ENCODE measurements at regions not wholly inside any gene's neighbourhood (a gene's known extent, or its start where the extent isn't known, plus 50 kb on each side); places are given as distances from the start of the nearest gene placed in this dataset.

GRCh38 chr20:54914995-54915394 lies 439.6 kb downstream of the DOK5 start:
- Histone ChIP-seq H3K79me2 (ENCODE audit: insufficient read depth, low read length) (no peaks in the 10 kb centered on the region), H3K4ac (ENCODE audit: low read depth, low read length) (no peak overlapping the region), H3K4me1 (ENCODE audit: insufficient read depth, low read length) (no peaks in the 10 kb centered on the region), H2AK5ac (ENCODE audit: insufficient read length, low read length) (no peak overlapping the region), H4K5ac (ENCODE audit: insufficient read length, low read depth, low read length) (no peak overlapping the region), H3K4me2 (ENCODE audit: insufficient read depth, insufficient read length, low read length) (no peak overlapping the region), H3K9ac (ENCODE audit: extremely low read depth, insufficient read length, low read length) (no peak overlapping the region), H2BK12ac (ENCODE audit: insufficient read length, low read depth, low read length) (no peak overlapping the region), H3T11ph (ENCODE audit: low read length) (no peak overlapping the region), H3K9me3 (ENCODE audit: control insufficient read depth, low read depth, low read length) (no peaks in the 10 kb centered on the region), H2BK120ac (ENCODE audit: low read depth, low read length, poor library complexity, severe bottlenecking) (no peak overlapping the region), H3K23me2 (ENCODE audit: insufficient read length, low read depth, low read length, poor library complexity, severe bottlenecking) (no peaks in the 10 kb centered on the region), H3K18ac (ENCODE audit: insufficient read length, low read depth, low read length) (no peak overlapping the region), H4K20me1 (ENCODE audit: control insufficient read depth, insufficient read depth, insufficient read length) (no peaks in the 10 kb centered on the region), H2BK5ac (ENCODE audit: insufficient read length, low read length) (no peak overlapping the region), H2BK20ac (ENCODE audit: low read depth, low read length, poor library complexity, severe bottlenecking) (no peak overlapping the region), H3K56ac (ENCODE audit: insufficient read length, low read depth, low read length) (no peak overlapping the region), H3K79me1 (ENCODE audit: insufficient read depth, low read depth, low read length, poor library complexity, severe bottlenecking) (no peaks in the 10 kb centered on the region), H2AFZ (ENCODE audit: low read length) (no peak overlapping the region), H4K8ac (replicated peaks; ENCODE audit: insufficient read length, low read depth, low read length) (no peak overlapping the region), H3K27ac (ENCODE audit: insufficient read length, low read depth, low read length) (no peak overlapping the region), H2BK15ac (ENCODE audit: low read depth, low read length) (no peak overlapping the region), H3K23ac (ENCODE audit: insufficient read length, low read depth, low read length) (no peak overlapping the region), H4K91ac (ENCODE audit: insufficient read length, low read depth, low read length) (no peak overlapping the region), H3K14ac (ENCODE audit: insufficient read depth, low read length) (no peak overlapping the region), H3K27me3 (ENCODE audit: insufficient read depth, low read length) (no peaks in the 10 kb centered on the region)
- Mint-ChIP-seq H3K4me3 (no peak overlapping the region), H3K27ac (no peak overlapping the region), H3K36me3 (ENCODE audit: insufficient read depth in 1 of 3, low read depth in 3 of 3) (no peaks in the 10 kb centered on the region), H3K4me1 (peaks cover 0 to 2% of the 10 kb centered on the region in 2 experiments; a peak in 1 of 4 replicates), H3K9me3 (no peaks in the 10 kb centered on the region; a peak in 2 of 5 replicates), H3K27me3 (ENCODE audit: low read depth) (no peaks in the 10 kb centered on the region; the same call in 1 of the 2 replicates)
- no peak for DNase-seq
- TF ChIP-seq, protein P1, sequence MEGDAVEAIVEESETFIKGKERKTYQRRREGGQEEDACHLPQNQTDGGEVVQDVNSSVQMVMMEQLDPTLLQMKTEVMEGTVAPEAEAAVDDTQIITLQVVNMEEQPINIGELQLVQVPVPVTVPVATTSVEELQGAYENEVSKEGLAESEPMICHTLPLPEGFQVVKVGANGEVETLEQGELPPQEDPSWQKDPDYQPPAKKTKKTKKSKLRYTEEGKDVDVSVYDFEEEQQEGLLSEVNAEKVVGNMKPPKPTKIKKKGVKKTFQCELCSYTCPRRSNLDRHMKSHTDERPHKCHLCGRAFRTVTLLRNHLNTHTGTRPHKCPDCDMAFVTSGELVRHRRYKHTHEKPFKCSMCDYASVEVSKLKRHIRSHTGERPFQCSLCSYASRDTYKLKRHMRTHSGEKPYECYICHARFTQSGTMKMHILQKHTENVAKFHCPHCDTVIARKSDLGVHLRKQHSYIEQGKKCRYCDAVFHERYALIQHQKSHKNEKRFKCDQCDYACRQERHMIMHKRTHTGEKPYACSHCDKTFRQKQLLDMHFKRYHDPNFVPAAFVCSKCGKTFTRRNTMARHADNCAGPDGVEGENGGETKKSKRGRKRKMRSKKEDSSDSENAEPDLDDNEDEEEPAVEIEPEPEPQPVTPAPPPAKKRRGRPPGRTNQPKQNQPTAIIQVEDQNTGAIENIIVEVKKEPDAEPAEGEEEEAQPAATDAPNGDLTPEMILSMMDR (conservative IDR thresholded peaks at IDR 0.05), result no peak
- no CpG with 5 or more reads among the region's 1 CpG for WGBS (ENCODE audit: extremely low coverage, insufficient read length, low lambda C conversion rate)

Measured in H9 (cell line).